Ishikawa (cell line): ENCODE measurements at regions not wholly inside any gene's neighbourhood (a gene's known extent, or its start where the extent isn't known, plus 50 kb on each side); places are given as distances from the start of the nearest gene placed in this dataset.

Source experiments
- CEBPB ChIP-seq: IDR thresholded peaks from 2 replicates; pipeline ENCODE4 v1.6.1; 2012
- CREB1 ChIP-seq: IDR thresholded peaks from 2 replicates; pipeline ENCODE4 v1.6.1; 2012; ENCODE audit warnings: low read depth
- EGR1 ChIP-seq: IDR thresholded peaks from 2 replicates; pipeline ENCODE4 v1.6.1; 2012
- EP300 ChIP-seq: IDR thresholded peaks from 2 replicates; pipeline ENCODE4 v1.6.1; 2012; ENCODE audit warnings: borderline replicate concordance
- FOXM1 ChIP-seq: IDR thresholded peaks from 2 replicates; pipeline ENCODE4 v1.6.1; 2012; ENCODE audit warnings: low read depth, borderline replicate concordance
- MAX ChIP-seq: IDR thresholded peaks from 2 replicates; pipeline ENCODE4 v1.6.1; 2012
- NFIC ChIP-seq: IDR thresholded peaks from 2 replicates; pipeline ENCODE4 v1.6.1; 2012
- RAD21 ChIP-seq: IDR thresholded peaks from 2 replicates; pipeline ENCODE4 v1.6.1; 2012; ENCODE audit warnings: low read depth
- REST ChIP-seq: IDR thresholded peaks from 2 replicates; pipeline ENCODE4 v1.6.1; 2012; ENCODE audit warnings: low read depth, mild to moderate bottlenecking
- TAF1 ChIP-seq: IDR thresholded peaks from 2 replicates; pipeline ENCODE4 v1.6.1; 2012; ENCODE audit warnings: low read depth, mild to moderate bottlenecking
- TCF12 ChIP-seq: IDR thresholded peaks from 2 replicates; pipeline ENCODE4 v1.6.1; 2012; ENCODE audit warnings: low read depth
- TEAD4 ChIP-seq: IDR thresholded peaks from 2 replicates; pipeline ENCODE4 v1.6.1; 2012
- USF1 ChIP-seq: IDR thresholded peaks from 2 replicates; pipeline ENCODE4 v1.6.1; 2012
- YY1 ChIP-seq: IDR thresholded peaks from 2 replicates; pipeline ENCODE4 v1.6.1; 2012; ENCODE audit warnings: low read depth
- ZBTB7A ChIP-seq: IDR thresholded peaks from 2 replicates; pipeline ENCODE4 v1.6.1; 2012; ENCODE audit warnings: low read depth

- TF ChIP-seq TEAD4 (no peak), CREB1 (no peak), RAD21 (no peak), ZBTB7A (no peak), TCF12 (no peak), YY1 (no peak), NFIC (no peak), REST (no peak), USF1 (no peak), EGR1 (no peak), EP300 (no peak), CEBPB (no peak), MAX (no peak), FOXM1 (no peak), TAF1 (no peak)
Observed at GRCh38 chr5:88490874-88491273, 222.2 kb upstream of the TMEM161B start.

- TF ChIP-seq CEBPB (no peak), TCF12 (no peak), EGR1 (no peak), TAF1 (no peak), YY1 (no peak), REST (no peak), NFIC (no peak), RAD21 (no peak), MAX (no peak), USF1 (no peak), EP300 (no peak), TEAD4 (no peak), CREB1 (no peak)
Observed at GRCh38 chr5:88489364-88489763, 220.7 kb upstream of the TMEM161B start.

GRCh38 chr5:88488561-88488960, 219.9 kb upstream of the TMEM161B start:
- TF ChIP-seq USF1 (no peak), YY1 (no peak), CEBPB (no peak), TAF1 (no peak), FOXM1 (no peak)

- TF ChIP-seq EGR1: no peak
- no peak for TF ChIP-seq USF1
- TF ChIP-seq MAX: no peak
- TF ChIP-seq NFIC: no peak
- TF ChIP-seq CREB1: no peak
- TF ChIP-seq TCF12: no peak
- TF ChIP-seq FOXM1: no peak
- TF ChIP-seq YY1: no peak
- no peak for TF ChIP-seq REST
- no peak for TF ChIP-seq ZBTB7A
Observed at GRCh38 chr5:88488130-88488529, 219.5 kb upstream of the TMEM161B start.
